NCI-H2196 treated with DMSO at 0.1 percent for 48 hours (cell line): ENCODE measurements at regions not wholly inside any gene's neighbourhood (a gene's known extent, or its start where the extent isn't known, plus 50 kb on each side); places are given as distances from the start of the nearest gene placed in this dataset.

Source experiments
- DNase-seq: peaks from one replicate; lab custom pipeline; 2025; ENCODE audit not compliant: unreplicated experiment; lab: John Stamatoyannopoulos, UW

- DNase-seq: no peak
Measured at GRCh38 chr6:78577585-78577984, 289.8 kb upstream of the IRAK1BP1 start.

GRCh38 chr6:78578430-78578829 lies 288.9 kb upstream of the IRAK1BP1 start:
- no peak for DNase-seq

- DNase-seq: no peak
Measured at GRCh38 chr6:78580923-78581322, 286.4 kb upstream of the IRAK1BP1 start.

- no peak for DNase-seq
Measured at GRCh38 chr6:78583079-78583478, 284.3 kb upstream of the IRAK1BP1 start.

GRCh38 chr6:78589436-78589835 lies 277.9 kb upstream of the IRAK1BP1 start:
- no peak for DNase-seq

GRCh38 chr6:78593898-78594667 lies 273.3 kb upstream of the IRAK1BP1 start:
- DNase-seq: no peak

- DNase-seq: no peak
Measured at GRCh38 chr6:78594668-78595066, 272.7 kb upstream of the IRAK1BP1 start.

- no peak for DNase-seq
Measured at GRCh38 chr6:78597966-78598365, 269.4 kb upstream of the IRAK1BP1 start.

- no peak for DNase-seq
Measured at GRCh38 chr6:78598966-78599365, 268.4 kb upstream of the IRAK1BP1 start.

GRCh38 chr6:78599526-78599925 lies 267.8 kb upstream of the IRAK1BP1 start:
- no peak for DNase-seq

- DNase-seq: no peak
Measured at GRCh38 chr6:78605909-78606446, 261.4 kb upstream of the IRAK1BP1 start.

- DNase-seq: no peak
Measured at GRCh38 chr6:78607189-78607588, 260.2 kb upstream of the IRAK1BP1 start.

GRCh38 chr6:78611102-78611620 lies 256.2 kb upstream of the IRAK1BP1 start:
- DNase-seq: no peak

GRCh38 chr6:78611886-78612480 lies 255.4 kb upstream of the IRAK1BP1 start:
- DNase-seq: no peak

GRCh38 chr6:78614961-78615360 lies 252.4 kb upstream of the IRAK1BP1 start:
- no peak for DNase-seq

GRCh38 chr6:78615430-78615904 lies 251.9 kb upstream of the IRAK1BP1 start:
- no peak for DNase-seq

GRCh38 chr6:78618970-78619369 lies 248.4 kb upstream of the IRAK1BP1 start:
- no peak for DNase-seq

- no peak for DNase-seq
Measured at GRCh38 chr6:78623554-78623953, 243.8 kb upstream of the IRAK1BP1 start.

GRCh38 chr6:78629154-78629721 lies 238.1 kb upstream of the IRAK1BP1 start:
- DNase-seq: no peak

- no peak for DNase-seq
Measured at GRCh38 chr6:78629836-78630235, 237.5 kb upstream of the IRAK1BP1 start.

- no peak for DNase-seq
Measured at GRCh38 chr6:78631976-78632375, 235.4 kb upstream of the IRAK1BP1 start.
